MM.1S (cell line): ENCODE measurements at regions not wholly inside any gene's neighbourhood (a gene's known extent, or its start where the extent isn't known, plus 50 kb on each side); places are given as distances from the start of the nearest gene placed in this dataset.

Experiments used
- CTCF ChIP-seq: fragments of 300-600 bp; sonication (generic); IDR thresholded peaks from 2 replicates; pipeline ENCODE4 v1.5.1; 2016; ENCODE audit warnings: antibody characterized with exemption, low read length, mixed read lengths
- EZH2phosphoT487 ChIP-seq: fragments of 300-600 bp; sonication (generic); IDR thresholded peaks from 2 replicates; pipeline ENCODE4 v1.6.1; 2018; ENCODE audit warnings: antibody characterized with exemption, low read length

- no peak for TF ChIP-seq CTCF
- TF ChIP-seq EZH2phosphoT487 = no peak
Measured at GRCh38 chr9:103362986-103363385, 367.9 kb downstream of the CYLC2 start.
